Osteocyte (in vitro differentiated cells): ENCODE measurements at regions not wholly inside any gene's neighbourhood (a gene's known extent, or its start where the extent isn't known, plus 50 kb on each side); places are given as distances from the start of the nearest gene placed in this dataset.

Experiments
- DNase-seq: peaks from one replicate; pipeline ENCODE4 v3.0.0; 2021; ENCODE audit warnings: mixed read lengths; ENCODE audit not compliant: unreplicated experiment; ENCODE audit errors: extremely low spot score
- H3K27ac Mint-ChIP-seq: one replicate; pipeline ENCODE4 v1.8.0; 2021; ENCODE audit warnings: mild to moderate bottlenecking, mixed read lengths; ENCODE audit not compliant: unreplicated experiment
- H3K27me3 Mint-ChIP-seq: one replicate; pipeline ENCODE4 v1.8.0; 2021; ENCODE audit warnings: mixed read lengths; ENCODE audit not compliant: unreplicated experiment
- H3K36me3 Mint-ChIP-seq: one replicate; pipeline ENCODE4 v1.8.0; 2021; ENCODE audit warnings: mixed read lengths; ENCODE audit not compliant: unreplicated experiment
- H3K4me1 Mint-ChIP-seq: one replicate; pipeline ENCODE4 v1.8.0; 2021; ENCODE audit warnings: mixed read lengths; ENCODE audit not compliant: unreplicated experiment
- H3K4me3 Mint-ChIP-seq: one replicate; pipeline ENCODE4 v1.8.0; 2021; ENCODE audit warnings: mild to moderate bottlenecking, moderate library complexity, mixed read lengths; ENCODE audit not compliant: unreplicated experiment
- H3K9me3 Mint-ChIP-seq: one replicate; pipeline ENCODE4 v1.8.0; 2021; ENCODE audit warnings: mixed read lengths; ENCODE audit not compliant: unreplicated experiment
- TF ChIP-seq, protein P1 (sequence below): fragments of 200-600 bp; sonication (generic); IDR thresholded peaks from 2 replicates; pipeline ENCODE4 v1.5.0; 2021; ENCODE audit warnings: antibody characterized with exemption, mild to moderate bottlenecking, moderate library complexity

DNA sequence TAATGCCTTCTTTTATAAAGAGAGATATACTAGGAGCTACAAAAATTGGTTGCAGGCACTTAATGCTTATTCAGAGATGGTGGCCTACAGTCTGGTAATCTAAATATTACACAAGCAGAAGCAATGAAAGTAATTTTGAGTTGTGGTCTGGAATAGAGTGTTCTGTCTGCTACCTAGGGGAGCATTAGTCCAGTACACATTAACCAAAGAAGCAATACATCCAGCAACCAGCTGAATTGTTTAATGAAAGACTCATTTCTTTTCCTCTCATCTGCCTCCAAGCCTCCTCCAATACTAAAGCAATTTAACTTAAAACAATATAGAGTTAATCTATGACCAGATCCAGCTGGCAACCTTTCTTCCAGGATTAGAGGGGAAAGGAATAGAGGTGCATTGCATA, 877.1 kb upstream of the CNTN5 start:
- Mint-ChIP-seq H3K36me3 (no peaks in the 10 kb centered on the region), H3K4me3 (no peak overlapping the region), H3K9me3 (peaks cover 6% of the 10 kb centered on the region), H3K27ac (no peak overlapping the region), H3K4me1 (no peaks in the 10 kb centered on the region), H3K27me3 (no peaks in the 10 kb centered on the region)
- TF ChIP-seq, protein P1, sequence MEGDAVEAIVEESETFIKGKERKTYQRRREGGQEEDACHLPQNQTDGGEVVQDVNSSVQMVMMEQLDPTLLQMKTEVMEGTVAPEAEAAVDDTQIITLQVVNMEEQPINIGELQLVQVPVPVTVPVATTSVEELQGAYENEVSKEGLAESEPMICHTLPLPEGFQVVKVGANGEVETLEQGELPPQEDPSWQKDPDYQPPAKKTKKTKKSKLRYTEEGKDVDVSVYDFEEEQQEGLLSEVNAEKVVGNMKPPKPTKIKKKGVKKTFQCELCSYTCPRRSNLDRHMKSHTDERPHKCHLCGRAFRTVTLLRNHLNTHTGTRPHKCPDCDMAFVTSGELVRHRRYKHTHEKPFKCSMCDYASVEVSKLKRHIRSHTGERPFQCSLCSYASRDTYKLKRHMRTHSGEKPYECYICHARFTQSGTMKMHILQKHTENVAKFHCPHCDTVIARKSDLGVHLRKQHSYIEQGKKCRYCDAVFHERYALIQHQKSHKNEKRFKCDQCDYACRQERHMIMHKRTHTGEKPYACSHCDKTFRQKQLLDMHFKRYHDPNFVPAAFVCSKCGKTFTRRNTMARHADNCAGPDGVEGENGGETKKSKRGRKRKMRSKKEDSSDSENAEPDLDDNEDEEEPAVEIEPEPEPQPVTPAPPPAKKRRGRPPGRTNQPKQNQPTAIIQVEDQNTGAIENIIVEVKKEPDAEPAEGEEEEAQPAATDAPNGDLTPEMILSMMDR, result no peak
- no peak for DNase-seq

DNA sequence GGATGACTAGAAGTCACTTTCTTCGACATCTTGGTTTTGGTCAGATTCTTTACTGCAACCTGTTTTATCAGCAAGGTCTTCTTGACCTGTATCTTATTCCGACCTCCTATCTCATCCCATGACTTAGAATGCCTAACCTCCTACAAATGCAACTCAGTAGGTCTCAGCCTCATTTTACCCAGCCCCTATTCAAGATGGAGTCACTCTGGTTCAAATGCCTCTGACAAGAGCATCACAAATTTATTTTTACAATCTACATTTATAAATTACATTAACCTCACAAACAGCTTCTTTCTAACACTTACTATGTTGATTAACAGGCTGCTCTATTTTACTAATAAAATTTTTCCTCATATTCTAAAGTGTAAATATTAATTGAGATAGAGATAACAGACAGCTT, 867.0 kb upstream of the CNTN5 start:
- H3K4me3 Mint-ChIP-seq, result no peak overlapping the region
- H3K4me1 Mint-ChIP-seq, result no peaks in the 10 kb centered on the region
- no peaks in the 10 kb centered on the region for H3K27me3 Mint-ChIP-seq
- no peak for DNase-seq
- TF ChIP-seq, protein P1, result no peak
- peaks cover 36% of the 10 kb centered on the region for H3K9me3 Mint-ChIP-seq
- H3K36me3 Mint-ChIP-seq, result no peaks in the 10 kb centered on the region
- H3K27ac Mint-ChIP-seq, result no peak overlapping the region

DNA sequence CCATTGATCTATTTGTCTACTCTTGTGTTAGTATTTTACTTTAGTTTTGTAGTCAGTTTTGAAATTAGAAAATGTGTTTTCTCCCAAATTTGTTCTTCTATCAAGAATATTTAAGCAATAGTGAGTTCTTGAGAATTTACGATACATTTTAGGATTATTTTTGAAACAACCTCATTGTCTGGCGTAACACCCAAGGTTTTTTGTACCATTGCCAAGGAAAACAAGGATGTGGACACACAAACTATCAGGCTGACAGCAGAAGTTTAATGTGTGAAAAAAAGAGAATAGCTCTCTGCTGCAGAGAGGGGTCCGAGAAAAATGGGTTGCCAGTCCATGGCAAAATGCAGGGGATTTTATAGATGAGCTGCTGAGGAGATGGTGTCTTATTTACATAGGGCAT, 865.1 kb upstream of the CNTN5 start:
- DNase-seq, result no peak
- Mint-ChIP-seq H3K36me3 (no peaks in the 10 kb centered on the region), H3K4me1 (no peaks in the 10 kb centered on the region), H3K27ac (no peak overlapping the region), H3K27me3 (no peaks in the 10 kb centered on the region), H3K9me3 (peaks cover 42% of the 10 kb centered on the region), H3K4me3 (no peak overlapping the region)
- TF ChIP-seq, protein P1, result no peak

DNA sequence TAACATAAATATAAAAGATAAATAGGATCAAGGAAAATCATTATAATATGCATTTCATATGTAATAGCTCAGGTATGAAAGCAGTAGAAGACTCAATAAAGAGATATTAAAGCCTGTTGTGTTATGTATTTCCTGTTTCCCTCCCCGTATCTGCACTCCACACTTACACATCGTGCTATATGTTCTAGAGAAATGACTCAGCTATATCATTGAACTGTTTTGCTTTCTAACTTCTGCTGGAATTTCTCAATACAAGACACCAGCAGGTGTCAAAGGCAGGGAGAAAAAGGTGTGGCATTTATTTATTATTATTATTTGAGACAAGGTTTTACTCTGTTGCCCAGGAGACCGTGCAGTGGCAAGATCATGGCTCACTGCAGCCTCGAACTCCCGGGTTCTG, 842.8 kb upstream of the CNTN5 start:
- H3K27ac Mint-ChIP-seq, result no peak overlapping the region
- DNase-seq, result no peak
- H3K4me3 Mint-ChIP-seq, result no peak overlapping the region
- H3K36me3 Mint-ChIP-seq, result no peaks in the 10 kb centered on the region
- TF ChIP-seq, protein P1, result no peak
- no peaks in the 10 kb centered on the region for H3K27me3 Mint-ChIP-seq
- no peaks in the 10 kb centered on the region for H3K4me1 Mint-ChIP-seq
- no peaks in the 10 kb centered on the region for H3K9me3 Mint-ChIP-seq

DNA sequence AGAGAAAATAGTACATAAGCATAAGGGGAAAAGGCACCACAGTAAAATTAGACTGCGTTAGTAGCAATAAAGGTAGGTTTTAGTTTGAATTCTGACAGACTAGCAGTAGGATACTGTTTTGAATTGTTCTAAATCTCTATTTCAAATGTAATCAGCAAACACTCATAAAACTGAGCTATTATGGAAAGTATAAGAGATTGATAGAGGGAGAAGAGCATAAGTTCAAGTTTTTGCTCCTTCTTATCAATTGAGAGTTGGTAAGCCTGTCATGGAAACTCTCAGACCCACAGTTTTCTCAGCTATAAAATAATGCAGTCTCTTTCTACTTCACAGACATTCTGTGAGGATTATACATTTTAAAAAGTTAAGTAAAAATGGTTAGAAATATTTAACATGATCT, 840.2 kb upstream of the CNTN5 start:
- no peaks in the 10 kb centered on the region for H3K27me3 Mint-ChIP-seq
- TF ChIP-seq, protein P1, result no peak
- H3K4me3 Mint-ChIP-seq, result no peak overlapping the region
- H3K4me1 Mint-ChIP-seq, result no peaks in the 10 kb centered on the region
- H3K36me3 Mint-ChIP-seq, result no peaks in the 10 kb centered on the region
- H3K27ac Mint-ChIP-seq, result no peak overlapping the region
- peaks cover 11% of the 10 kb centered on the region for H3K9me3 Mint-ChIP-seq
- DNase-seq, result no peak
